Naive B cell (primary cell): ENCODE measurements at regions not wholly inside any gene's neighbourhood (a gene's known extent, or its start where the extent isn't known, plus 50 kb on each side); places are given as distances from the start of the nearest gene placed in this dataset.

Experiments used
- ATAC-seq, 2 donors: fragments of 150-1000 bp; cut with Tn5 transposase; 2 replicates each; pipeline ENCODE4 v1.10.0; 2021; ENCODE audit warnings: low read depth in 2 of 2, mild to moderate bottlenecking in 2 of 2, moderate library complexity in 2 of 2
- DNase-seq: peaks from one replicate; pipeline ENCODE4 v3.0.0; 2022
- H3K27ac Mint-ChIP-seq, 6 donors: one replicate each; pipeline ENCODE4 v1.8.0; 2020 to 2022; ENCODE audit warnings: mild to moderate bottlenecking in 6 of 6, mixed read lengths in 6 of 6, moderate library complexity in 5 of 6, inconsistent platforms in 2 of 6
- H3K27me3 Mint-ChIP-seq, 3 donors: one replicate each; pipeline ENCODE4 v1.8.0; 2021 to 2022; ENCODE audit warnings: mixed read lengths in 3 of 3, mild to moderate bottlenecking in 1 of 3
- H3K36me3 Mint-ChIP-seq, 2 donors: one replicate each; pipeline ENCODE4 v1.8.0; 2020 to 2022; ENCODE audit warnings: mixed read lengths in 2 of 2, inconsistent platforms in 1 of 2, mild to moderate bottlenecking in 1 of 2
- H3K4me1 Mint-ChIP-seq, 3 donors: one replicate each; pipeline ENCODE4 v1.8.0; 2020 to 2022; ENCODE audit warnings: mixed read lengths in 3 of 3, inconsistent platforms in 1 of 3, mild to moderate bottlenecking in 1 of 3, moderate library complexity in 1 of 3
- H3K4me3 Mint-ChIP-seq, 8 donors: one replicate each; pipeline ENCODE4 v1.8.0; 2020 to 2022; ENCODE audit warnings: mild to moderate bottlenecking in 8 of 8, mixed read lengths in 8 of 8, moderate library complexity in 8 of 8, inconsistent platforms in 2 of 8
- H3K9me3 Mint-ChIP-seq, 7 donors: one replicate each; pipeline ENCODE4 v1.8.0; 2020 to 2022; ENCODE audit warnings: mixed read lengths in 7 of 7, mild to moderate bottlenecking in 5 of 7, inconsistent platforms in 2 of 7, moderate library complexity in 1 of 7

DNA sequence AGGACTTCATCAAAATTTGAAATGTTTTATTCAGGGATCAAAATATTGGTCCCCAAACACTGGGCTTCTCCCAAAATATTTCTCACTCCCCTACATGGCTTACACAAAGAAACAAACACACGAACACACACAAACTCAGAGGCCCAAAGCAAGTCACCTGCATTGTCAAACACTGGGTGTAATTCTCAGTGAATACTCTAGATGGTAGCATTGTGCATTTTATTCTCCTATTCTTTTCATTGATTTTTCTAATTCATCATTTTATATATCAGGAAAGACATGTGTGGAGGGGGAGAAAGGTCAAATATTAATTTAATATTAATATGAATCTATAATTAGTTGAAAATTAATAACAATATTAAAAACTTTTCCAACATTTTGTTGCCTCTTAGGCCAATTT is 72.3 kb upstream of the TNMD start:
- no peaks in the 10 kb centered on the region for H3K9me3 Mint-ChIP-seq
- no peaks in the 10 kb centered on the region for H3K4me1 Mint-ChIP-seq
- no peak overlapping the region for H3K27ac Mint-ChIP-seq
- H3K36me3 Mint-ChIP-seq: no peaks in the 10 kb centered on the region
- no peak overlapping the region for H3K4me3 Mint-ChIP-seq
- H3K27me3 Mint-ChIP-seq: peaks cover 5 to 19% (median 15%) of the 10 kb centered on the region in 3 donors
- no peak for ATAC-seq
- peak; percentile 5 for DNase-seq

DNA sequence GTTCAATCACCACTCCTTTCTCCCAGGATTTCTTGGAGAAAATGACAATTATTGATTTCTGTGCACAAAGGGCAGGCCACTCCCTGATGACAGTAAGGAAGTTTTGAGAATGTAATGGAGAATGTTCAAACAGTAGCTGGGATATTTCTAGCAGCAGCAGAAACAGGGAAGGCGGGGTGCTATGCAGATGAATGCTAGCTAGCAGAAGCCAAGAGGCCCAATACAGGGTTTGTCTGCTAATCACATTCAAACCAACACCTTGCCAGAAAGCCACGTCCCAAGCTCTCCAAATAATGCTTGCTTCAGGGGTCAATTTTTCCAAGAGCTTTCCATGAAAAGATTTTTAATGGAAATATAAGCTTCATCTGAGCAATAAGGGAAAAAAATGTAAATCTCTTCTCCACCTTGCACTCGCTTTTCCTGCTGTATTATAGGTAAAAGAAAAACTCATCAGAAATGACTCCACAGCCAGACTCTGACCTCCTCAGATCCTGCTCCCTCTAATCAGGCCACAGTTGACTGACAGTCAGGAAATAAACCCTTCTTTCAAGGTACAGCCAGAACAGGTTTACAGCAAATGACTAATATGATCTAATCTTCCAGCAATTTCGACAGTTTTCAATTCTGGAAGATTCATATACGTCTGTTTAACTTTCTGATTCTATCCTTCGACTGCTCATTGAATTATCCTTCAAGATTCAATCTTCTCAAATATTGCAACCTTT is 84.7 kb upstream of the PCDH19 start:
- Mint-ChIP-seq H3K36me3 (no peaks in the 10 kb centered on the region), H3K27me3 (peaks cover 0 to 18% (median 4%) of the 10 kb centered on the region in 3 donors), H3K27ac (no peak overlapping the region), H3K4me3 (no peak overlapping the region), H3K9me3 (peaks cover 0 to 25% (median 14%) of the 10 kb centered on the region in 7 donors), H3K4me1 (no peaks in the 10 kb centered on the region)
- no peak for ATAC-seq
- no peak for DNase-seq

DNA sequence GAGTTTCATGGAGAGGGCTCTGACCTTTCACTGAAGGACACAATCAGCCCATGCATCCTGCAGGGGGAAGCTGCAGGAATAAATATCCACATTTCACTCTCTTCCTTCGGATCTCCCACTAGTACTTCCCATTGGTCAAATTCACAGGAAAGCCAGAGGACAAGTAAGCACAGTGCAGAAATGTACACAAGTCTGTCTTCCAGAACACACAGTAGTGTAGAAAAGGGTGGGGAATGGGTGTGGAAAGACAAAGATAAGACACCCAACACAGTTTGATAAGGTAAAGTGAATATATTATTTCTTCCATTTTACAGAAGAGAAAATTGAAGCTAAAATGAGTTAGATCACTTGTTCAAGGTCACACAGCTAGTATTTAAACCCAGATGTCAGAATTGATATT is 81.1 kb upstream of the PCDH19 start:
- Mint-ChIP-seq H3K4me3 (no peak overlapping the region), H3K4me1 (no peaks in the 10 kb centered on the region), H3K27ac (no peak overlapping the region), H3K27me3 (peaks cover 0 to 18% (median 4%) of the 10 kb centered on the region in 3 donors), H3K36me3 (no peaks in the 10 kb centered on the region), H3K9me3 (no peaks in the 10 kb centered on the region)
- no peak for ATAC-seq
- no peak for DNase-seq

- Mint-ChIP-seq H3K27ac (no peak overlapping the region), H3K4me1 (no peaks in the 10 kb centered on the region), H3K36me3 (no peaks in the 10 kb centered on the region), H3K9me3 (no peaks in the 10 kb centered on the region), H3K27me3 (peaks cover 4 to 24% (median 7%) of the 10 kb centered on the region in 3 donors), H3K4me3 (no peak overlapping the region)
- DNase-seq: no peak
- ATAC-seq: no peak
Measured at GRCh38 chrX:100487795-100488194, 77.7 kb upstream of the PCDH19 start.

DNA sequence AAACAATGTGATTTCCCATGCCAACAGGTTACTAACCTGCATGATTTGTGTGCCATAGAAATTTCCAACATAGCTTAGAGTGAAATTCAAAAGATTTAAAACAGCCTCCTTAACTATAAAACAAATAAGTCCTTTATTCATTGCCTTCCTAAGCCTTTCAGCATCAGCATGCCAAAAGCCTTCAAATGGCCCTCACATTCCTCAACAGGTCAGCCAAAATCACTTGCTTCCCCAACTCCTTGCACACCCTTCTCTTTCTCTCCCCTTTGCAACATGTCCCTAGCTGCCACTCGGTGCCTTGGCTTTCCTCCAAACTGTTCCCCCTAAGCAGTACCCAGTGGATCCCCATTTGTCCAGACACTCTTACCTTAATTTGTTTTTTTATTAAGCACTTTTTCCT is 74.9 kb upstream of the PCDH19 start:
- Mint-ChIP-seq H3K27ac (no peak overlapping the region), H3K4me3 (no peak overlapping the region), H3K27me3 (peaks cover 6 to 19% (median 15%) of the 10 kb centered on the region in 3 donors), H3K9me3 (peaks cover 0 to 6% (median 0%) of the 10 kb centered on the region in 7 donors), H3K4me1 (no peaks in the 10 kb centered on the region), H3K36me3 (no peaks in the 10 kb centered on the region)
- ATAC-seq (no peak), DNase-seq (no peak)

GRCh38 chrX:100479329-100479728 is 69.3 kb upstream of the PCDH19 start:
- H3K4me3 Mint-ChIP-seq: no peak overlapping the region
- no peak overlapping the region for H3K27ac Mint-ChIP-seq
- DNase-seq (no peak), ATAC-seq (no peak)
- no peaks in the 10 kb centered on the region for H3K36me3 Mint-ChIP-seq
- no peaks in the 10 kb centered on the region for H3K4me1 Mint-ChIP-seq
- peaks cover 0 to 6% (median 2%) of the 10 kb centered on the region in 7 donors for H3K9me3 Mint-ChIP-seq
- H3K27me3 Mint-ChIP-seq: peaks cover 6 to 15% (median 12%) of the 10 kb centered on the region in 3 donors

DNA sequence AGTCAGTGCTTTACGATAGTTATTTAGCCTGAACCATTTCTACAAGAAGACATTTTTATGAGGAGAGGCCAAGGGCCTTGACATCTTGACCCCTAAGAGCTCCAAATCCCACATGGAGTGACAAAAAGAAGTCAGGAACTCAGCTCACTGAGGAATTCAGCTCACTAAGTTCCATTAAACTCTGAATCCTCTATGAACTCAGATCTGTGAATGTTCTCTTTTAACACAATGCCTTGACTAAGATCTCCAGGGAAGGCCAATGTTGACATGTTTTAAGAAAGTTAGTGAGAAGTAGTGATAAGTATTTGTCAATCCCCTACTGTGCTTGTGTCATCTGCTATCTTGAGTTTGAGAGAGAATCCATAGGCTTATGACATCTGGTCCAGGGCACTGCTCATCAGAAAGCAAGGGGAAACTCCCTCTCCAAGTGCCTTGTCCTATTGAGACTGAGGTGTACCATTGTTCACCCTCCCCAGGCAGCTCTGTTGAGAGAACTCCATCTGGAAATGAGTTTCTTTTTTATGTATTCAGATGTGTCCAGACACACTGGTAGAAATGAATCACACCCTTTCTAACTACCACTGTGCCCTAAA is 68.7 kb upstream of the PCDH19 start:
- no peak overlapping the region for H3K4me3 Mint-ChIP-seq
- H3K9me3 Mint-ChIP-seq: peaks cover 0 to 12% (median 2%) of the 10 kb centered on the region in 7 donors
- ATAC-seq (no peak), DNase-seq (no peak)
- H3K27ac Mint-ChIP-seq: no peak overlapping the region
- H3K36me3 Mint-ChIP-seq: no peaks in the 10 kb centered on the region
- H3K4me1 Mint-ChIP-seq: no peaks in the 10 kb centered on the region
- peaks cover 6 to 15% (median 12%) of the 10 kb centered on the region in 3 donors for H3K27me3 Mint-ChIP-seq

GRCh38 chrX:100477958-100478357 is 67.9 kb upstream of the PCDH19 start:
- Mint-ChIP-seq H3K4me1 (no peaks in the 10 kb centered on the region), H3K27ac (no peak overlapping the region)
- DNase-seq: no peak

DNA sequence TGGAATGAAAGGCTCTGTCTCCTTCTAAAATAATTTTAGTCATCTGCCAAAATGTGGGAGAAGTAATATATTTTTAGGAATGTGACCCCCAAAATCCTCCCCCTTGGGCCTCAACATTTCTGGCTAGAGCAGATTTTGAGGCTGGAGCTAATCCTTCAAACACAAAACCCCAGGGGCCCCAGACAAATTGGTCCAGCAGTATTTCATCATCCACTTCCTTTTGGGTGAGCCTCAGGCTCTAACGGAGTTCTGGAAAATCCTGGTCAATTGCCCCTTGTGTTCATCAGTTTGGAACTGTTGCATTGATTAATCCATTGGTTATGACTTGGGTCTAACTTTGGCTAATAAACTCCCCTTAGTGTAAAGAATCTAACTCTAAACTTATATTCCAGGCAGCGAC is 67.4 kb upstream of the PCDH19 start:
- ATAC-seq (no peak), DNase-seq (no peak)
- Mint-ChIP-seq H3K4me3 (no peak overlapping the region), H3K27me3 (peaks cover 5 to 10% (median 8%) of the 10 kb centered on the region in 3 donors), H3K27ac (no peak overlapping the region), H3K4me1 (no peaks in the 10 kb centered on the region), H3K9me3 (peaks cover 0 to 12% (median 2%) of the 10 kb centered on the region in 7 donors), H3K36me3 (no peaks in the 10 kb centered on the region)

More at GRCh38 chrX:100477958-100478357, 67.9 kb upstream of the PCDH19 start:
- ATAC-seq: no peak
- H3K9me3 Mint-ChIP-seq: peaks cover 0 to 12% (median 2%) of the 10 kb centered on the region in 7 donors
- H3K4me3 Mint-ChIP-seq: no peak overlapping the region
- no peaks in the 10 kb centered on the region for H3K36me3 Mint-ChIP-seq
- H3K27me3 Mint-ChIP-seq: peaks cover 6 to 12% (median 8%) of the 10 kb centered on the region in 3 donors
